Breast epithelium (tissue), 3 donors: ENCODE measurements at regions not wholly inside any gene's neighbourhood (a gene's known extent, or its start where the extent isn't known, plus 50 kb on each side); places are given as distances from the start of the nearest gene placed in this dataset.

ENCODE experiments used
- CTCF ChIP-seq, 3 donors: fragments of 450-650 bp; IDR thresholded peaks; one replicate each; pipeline ENCODE4 v1.5.1; 2016 to 2017; ENCODE audit warnings: antibody characterized with exemption in 3 of 3, mild to moderate bottlenecking in 3 of 3, moderate library complexity in 3 of 3
- POLR2AphosphoS5 ChIP-seq, 3 donors: sonication (generic); formaldehyde crosslinking; IDR thresholded peaks; one replicate each; pipeline ENCODE4 v1.6.1; 2017; ENCODE audit warnings: antibody characterized with exemption in 3 of 3

- no peak for TF ChIP-seq POLR2AphosphoS5 (IDR thresholded peaks at IDR 0.05)
- no peak for TF ChIP-seq CTCF (IDR thresholded peaks at IDR 0.05)
These were observed 102.6 kb upstream of the SLC4A4 start for GRCh38 chr4:71236226-71236625.
